ENCODE measurements at regions not wholly inside any gene's neighbourhood (a gene's known extent, or its start where the extent isn't known, plus 50 kb on each side); places are given as distances from the start of the nearest gene placed in this dataset.

DNA sequence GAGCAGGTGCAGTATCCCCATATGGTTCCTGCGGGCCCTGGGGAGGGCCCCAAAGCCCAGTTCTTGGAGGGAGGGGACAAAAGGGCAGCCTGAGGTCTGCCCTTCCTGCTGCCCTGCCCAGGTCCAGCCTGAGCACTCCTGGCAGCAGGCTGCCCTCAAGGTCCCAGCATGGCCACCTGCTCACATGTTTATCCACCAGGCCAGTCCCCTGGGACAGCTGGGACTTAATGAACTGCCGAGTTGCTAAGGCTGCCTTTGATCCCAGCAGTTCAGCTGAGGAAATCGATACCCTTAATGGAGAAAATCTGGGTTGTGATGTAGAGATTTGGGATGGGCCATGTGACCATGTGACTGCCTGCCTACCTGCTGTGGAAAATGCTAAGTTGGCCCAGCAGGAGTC is 146.2 kb downstream of the TRIM29 start:
- TF ChIP-seq CTCF (IDR thresholded peaks at IDR 0.05; ENCODE audit: insufficient read depth, low read depth, low read length) (no peak), EZH2 (IDR thresholded peaks at IDR 0.05; ENCODE audit: insufficient read depth, low read length) (no peak)

Data from astrocyte (in vitro differentiated cells and primary cell).